ENCODE measurements at regions not wholly inside any gene's neighbourhood (a gene's known extent, or its start where the extent isn't known, plus 50 kb on each side); places are given as distances from the start of the nearest gene placed in this dataset.

DNA sequence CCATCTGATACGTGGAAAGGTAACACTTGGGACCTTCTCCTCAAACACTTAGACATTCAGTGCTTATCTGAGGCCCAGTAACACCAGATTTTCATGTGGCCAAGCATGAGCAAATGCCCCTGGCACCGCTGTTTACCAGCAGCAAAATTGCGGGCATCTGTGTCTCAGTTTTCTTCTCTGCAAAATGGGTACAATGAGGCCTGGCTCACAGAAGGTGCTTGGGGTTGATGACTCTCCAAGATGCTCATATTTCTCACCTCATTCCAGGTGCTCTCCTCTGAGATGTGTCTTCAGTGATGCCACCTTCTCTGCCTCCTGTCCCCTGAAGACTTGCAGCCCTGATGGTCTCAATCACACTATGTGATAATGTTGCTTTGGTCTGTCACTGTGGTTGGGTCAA is 321.7 kb downstream of the TSN start:
- TF ChIP-seq, protein P1, sequence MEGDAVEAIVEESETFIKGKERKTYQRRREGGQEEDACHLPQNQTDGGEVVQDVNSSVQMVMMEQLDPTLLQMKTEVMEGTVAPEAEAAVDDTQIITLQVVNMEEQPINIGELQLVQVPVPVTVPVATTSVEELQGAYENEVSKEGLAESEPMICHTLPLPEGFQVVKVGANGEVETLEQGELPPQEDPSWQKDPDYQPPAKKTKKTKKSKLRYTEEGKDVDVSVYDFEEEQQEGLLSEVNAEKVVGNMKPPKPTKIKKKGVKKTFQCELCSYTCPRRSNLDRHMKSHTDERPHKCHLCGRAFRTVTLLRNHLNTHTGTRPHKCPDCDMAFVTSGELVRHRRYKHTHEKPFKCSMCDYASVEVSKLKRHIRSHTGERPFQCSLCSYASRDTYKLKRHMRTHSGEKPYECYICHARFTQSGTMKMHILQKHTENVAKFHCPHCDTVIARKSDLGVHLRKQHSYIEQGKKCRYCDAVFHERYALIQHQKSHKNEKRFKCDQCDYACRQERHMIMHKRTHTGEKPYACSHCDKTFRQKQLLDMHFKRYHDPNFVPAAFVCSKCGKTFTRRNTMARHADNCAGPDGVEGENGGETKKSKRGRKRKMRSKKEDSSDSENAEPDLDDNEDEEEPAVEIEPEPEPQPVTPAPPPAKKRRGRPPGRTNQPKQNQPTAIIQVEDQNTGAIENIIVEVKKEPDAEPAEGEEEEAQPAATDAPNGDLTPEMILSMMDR (IDR thresholded peaks at IDR 0.05): no peak
- TF ChIP-seq POLR2A (IDR thresholded peaks at IDR 0.05): no peak

Data from esophagus squamous epithelium (tissue), 4 donors.